ENCODE measurements at regions not wholly inside any gene's neighbourhood (a gene's known extent, or its start where the extent isn't known, plus 50 kb on each side); places are given as distances from the start of the nearest gene placed in this dataset.

GRCh38 chr14:46063872-46064271 is 587.7 kb downstream of the RPL10L start:
- TF ChIP-seq CTCF (IDR thresholded peaks at IDR 0.05), result no peak
- TF ChIP-seq POLR2A (IDR thresholded peaks at IDR 0.05), result no peak
